ACC112 (cell line): ENCODE measurements at regions not wholly inside any gene's neighbourhood (a gene's known extent, or its start where the extent isn't known, plus 50 kb on each side); places are given as distances from the start of the nearest gene placed in this dataset.
"Not testable (repeated sequence)": the region's sequence is repeated elsewhere in the genome, so short reads cannot be mapped to it uniquely, and the experiment has no call there.

ENCODE experiments used
- H2AFZ ChIP-seq: fragments of 200-600 bp; sonication (generic); one replicate; pipeline ENCODE4 v1.6.0; 2017; ENCODE audit warnings: antibody characterized with exemption, low read length; ENCODE audit not compliant: unreplicated experiment
- H3K27ac ChIP-seq: fragments of 200-600 bp; sonication (generic); 2 replicates; pipeline ENCODE4 v1.5.1; 2014; ENCODE audit warnings: low read depth, mild to moderate bottlenecking, antibody characterized with exemption, low read length, moderate library complexity
- H3K27me3 ChIP-seq: fragments of 200-600 bp; sonication (generic); 2 replicates; pipeline ENCODE4 v1.6.1; 2014; ENCODE audit warnings: mild to moderate bottlenecking, antibody characterized with exemption, low read length, moderate library complexity, mixed read lengths; ENCODE audit not compliant: insufficient read depth
- H3K36me3 ChIP-seq: fragments of 200-600 bp; sonication (generic); 2 replicates; pipeline ENCODE4 v1.6.1; 2016; ENCODE audit warnings: mild to moderate bottlenecking, antibody characterized with exemption, low read length, moderate library complexity, mixed read lengths; ENCODE audit not compliant: insufficient read depth
- H3K4me1 ChIP-seq: fragments of 200-600 bp; sonication (generic); one replicate; pipeline ENCODE4 v1.6.1; 2016; ENCODE audit warnings: low read length, mixed read lengths; ENCODE audit not compliant: insufficient read depth, unreplicated experiment, control insufficient read depth
- H3K4me3 ChIP-seq: fragments of 200-600 bp; sonication (generic); 2 replicates; pipeline ENCODE4 v1.5.1; 2014; ENCODE audit warnings: mild to moderate bottlenecking, low read depth, low read length
- H3K79me2 ChIP-seq: fragments of 200-600 bp; sonication (generic); one replicate; pipeline ENCODE4 v1.6.0; 2016; ENCODE audit warnings: low read length; ENCODE audit not compliant: control insufficient read depth, unreplicated experiment, insufficient read depth

- Histone ChIP-seq H3K27ac (no peak overlapping the region), H3K27me3 (no peaks in the 10 kb centered on the region), H3K4me3 (no peak overlapping the region), H3K79me2 (no peaks in the 10 kb centered on the region), H3K36me3 (no peaks in the 10 kb centered on the region), H3K4me1 (peaks cover 4% of the 10 kb centered on the region), H2AFZ (no peak overlapping the region)
Observed at GRCh38 chr5:165035520-165035919, 1530.1 kb downstream of the MAT2B start.

- no peak overlapping the region for H3K27ac ChIP-seq
- no peaks in the 10 kb centered on the region for H3K36me3 ChIP-seq
- no peaks in the 10 kb centered on the region for H3K79me2 ChIP-seq
- no peak overlapping the region for H3K4me3 ChIP-seq
- H3K4me1 ChIP-seq, result peaks cover 4% of the 10 kb centered on the region
- H3K27me3 ChIP-seq, result no peaks in the 10 kb centered on the region
- no peak overlapping the region for H2AFZ ChIP-seq
Observed at GRCh38 chr5:165039748-165040147, 1534.3 kb downstream of the MAT2B start.

- not testable (repeated sequence) for H3K4me1 ChIP-seq, H3K27ac ChIP-seq, H3K27me3 ChIP-seq, H3K4me3 ChIP-seq, H3K79me2 ChIP-seq, H2AFZ ChIP-seq, H3K36me3 ChIP-seq
Observed at GRCh38 chr5:165045941-165046340, 1540.5 kb downstream of the MAT2B start.

- Histone ChIP-seq H2AFZ (no peak overlapping the region), H3K4me3 (no peak overlapping the region), H3K27ac (no peak overlapping the region), H3K27me3 (no peaks in the 10 kb centered on the region), H3K4me1 (no peaks in the 10 kb centered on the region), H3K79me2 (no peaks in the 10 kb centered on the region), H3K36me3 (no peaks in the 10 kb centered on the region)
Observed at GRCh38 chr5:165055476-165055875, 1550.1 kb downstream of the MAT2B start.

GRCh38 chr5:165057145-165057544 is 1551.7 kb downstream of the MAT2B start:
- Histone ChIP-seq H2AFZ (no peak overlapping the region), H3K27me3 (no peaks in the 10 kb centered on the region), H3K4me1 (no peaks in the 10 kb centered on the region), H3K27ac (no peak overlapping the region), H3K79me2 (no peaks in the 10 kb centered on the region), H3K36me3 (no peaks in the 10 kb centered on the region), H3K4me3 (no peak overlapping the region)

- H2AFZ ChIP-seq, result no peak overlapping the region
- H3K27ac ChIP-seq, result no peak overlapping the region
- no peak overlapping the region for H3K4me3 ChIP-seq
- H3K36me3 ChIP-seq, result no peaks in the 10 kb centered on the region
- H3K27me3 ChIP-seq, result no peaks in the 10 kb centered on the region
- no peaks in the 10 kb centered on the region for H3K4me1 ChIP-seq
- H3K79me2 ChIP-seq, result no peaks in the 10 kb centered on the region
Observed at GRCh38 chr5:165066751-165067385, 1561.4 kb downstream of the MAT2B start.

- Histone ChIP-seq H3K4me1 (no peaks in the 10 kb centered on the region), H3K27me3 (no peaks in the 10 kb centered on the region), H2AFZ (no peak overlapping the region), H3K27ac (no peak overlapping the region), H3K36me3 (no peaks in the 10 kb centered on the region), H3K4me3 (no peak overlapping the region), H3K79me2 (no peaks in the 10 kb centered on the region)
Observed at GRCh38 chr5:165076686-165077085, 1571.3 kb downstream of the MAT2B start.

GRCh38 chr5:165079389-165079788 is 1574.0 kb downstream of the MAT2B start:
- H3K79me2 ChIP-seq, result no peaks in the 10 kb centered on the region
- no peaks in the 10 kb centered on the region for H3K4me1 ChIP-seq
- H3K27me3 ChIP-seq, result no peaks in the 10 kb centered on the region
- H3K27ac ChIP-seq, result no peak overlapping the region
- no peak overlapping the region for H3K4me3 ChIP-seq
- no peak overlapping the region for H2AFZ ChIP-seq
- H3K36me3 ChIP-seq, result no peaks in the 10 kb centered on the region

- H3K27me3 ChIP-seq, result no peaks in the 10 kb centered on the region
- H3K4me3 ChIP-seq, result no peak overlapping the region
- H3K79me2 ChIP-seq, result no peaks in the 10 kb centered on the region
- no peaks in the 10 kb centered on the region for H3K4me1 ChIP-seq
- H3K27ac ChIP-seq, result no peak overlapping the region
- no peak overlapping the region for H2AFZ ChIP-seq
- no peaks in the 10 kb centered on the region for H3K36me3 ChIP-seq
Observed at GRCh38 chr5:165083394-165083793, 1578.0 kb downstream of the MAT2B start.

- Histone ChIP-seq H3K4me3 (no peak overlapping the region), H2AFZ (no peak overlapping the region), H3K36me3 (no peaks in the 10 kb centered on the region), H3K27ac (no peak overlapping the region), H3K79me2 (no peaks in the 10 kb centered on the region), H3K4me1 (no peaks in the 10 kb centered on the region), H3K27me3 (no peaks in the 10 kb centered on the region)
Observed at GRCh38 chr5:165086465-165086864, 1581.0 kb downstream of the MAT2B start.

- Histone ChIP-seq H3K4me3 (no peak overlapping the region), H3K27me3 (no peaks in the 10 kb centered on the region), H3K79me2 (no peaks in the 10 kb centered on the region), H3K36me3 (no peaks in the 10 kb centered on the region), H3K4me1 (no peaks in the 10 kb centered on the region), H3K27ac (no peak overlapping the region), H2AFZ (no peak overlapping the region)
Observed at GRCh38 chr5:165094782-165095181, 1589.4 kb downstream of the MAT2B start.
